ENCODE measurements at regions not wholly inside any gene's neighbourhood (a gene's known extent, or its start where the extent isn't known, plus 50 kb on each side); places are given as distances from the start of the nearest gene placed in this dataset.

DNA sequence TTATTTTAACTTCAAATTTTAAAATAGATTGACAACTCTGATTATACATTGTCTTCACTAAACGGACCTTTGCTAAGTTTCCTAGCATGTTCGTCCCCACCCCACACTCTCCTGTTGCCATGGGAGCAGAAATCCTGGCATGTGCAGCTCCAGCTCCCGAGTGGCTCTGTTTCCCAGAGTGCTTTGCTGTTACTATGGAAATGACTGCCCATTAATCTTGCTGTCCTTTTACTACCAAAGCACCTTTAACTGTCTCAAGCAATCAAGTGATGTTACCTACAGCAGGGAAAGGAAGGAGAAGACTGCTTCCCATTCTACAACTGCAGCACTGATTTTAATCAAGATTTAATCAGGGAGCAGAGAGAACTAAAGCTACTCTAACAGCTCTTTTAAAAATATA lies 212.0 kb upstream of the KIF2A start:
- TF ChIP-seq TAF1 (IDR thresholded peaks at IDR 0.05; ENCODE audit: borderline replicate concordance, insufficient read depth, low read length) (no peak), POLR2AphosphoS5 (IDR thresholded peaks at IDR 0.05; ENCODE audit: low read depth, low read length) (no peak)
- TF ChIP-seq, protein P1, sequence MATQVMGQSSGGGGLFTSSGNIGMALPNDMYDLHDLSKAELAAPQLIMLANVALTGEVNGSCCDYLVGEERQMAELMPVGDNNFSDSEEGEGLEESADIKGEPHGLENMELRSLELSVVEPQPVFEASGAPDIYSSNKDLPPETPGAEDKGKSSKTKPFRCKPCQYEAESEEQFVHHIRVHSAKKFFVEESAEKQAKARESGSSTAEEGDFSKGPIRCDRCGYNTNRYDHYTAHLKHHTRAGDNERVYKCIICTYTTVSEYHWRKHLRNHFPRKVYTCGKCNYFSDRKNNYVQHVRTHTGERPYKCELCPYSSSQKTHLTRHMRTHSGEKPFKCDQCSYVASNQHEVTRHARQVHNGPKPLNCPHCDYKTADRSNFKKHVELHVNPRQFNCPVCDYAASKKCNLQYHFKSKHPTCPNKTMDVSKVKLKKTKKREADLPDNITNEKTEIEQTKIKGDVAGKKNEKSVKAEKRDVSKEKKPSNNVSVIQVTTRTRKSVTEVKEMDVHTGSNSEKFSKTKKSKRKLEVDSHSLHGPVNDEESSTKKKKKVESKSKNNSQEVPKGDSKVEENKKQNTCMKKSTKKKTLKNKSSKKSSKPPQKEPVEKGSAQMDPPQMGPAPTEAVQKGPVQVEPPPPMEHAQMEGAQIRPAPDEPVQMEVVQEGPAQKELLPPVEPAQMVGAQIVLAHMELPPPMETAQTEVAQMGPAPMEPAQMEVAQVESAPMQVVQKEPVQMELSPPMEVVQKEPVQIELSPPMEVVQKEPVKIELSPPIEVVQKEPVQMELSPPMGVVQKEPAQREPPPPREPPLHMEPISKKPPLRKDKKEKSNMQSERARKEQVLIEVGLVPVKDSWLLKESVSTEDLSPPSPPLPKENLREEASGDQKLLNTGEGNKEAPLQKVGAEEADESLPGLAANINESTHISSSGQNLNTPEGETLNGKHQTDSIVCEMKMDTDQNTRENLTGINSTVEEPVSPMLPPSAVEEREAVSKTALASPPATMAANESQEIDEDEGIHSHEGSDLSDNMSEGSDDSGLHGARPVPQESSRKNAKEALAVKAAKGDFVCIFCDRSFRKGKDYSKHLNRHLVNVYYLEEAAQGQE (IDR thresholded peaks at IDR 0.05; ENCODE audit: insufficient read depth in 1 of 2, low read depth in 2 of 2, low read length in 2 of 2), result no peak

Measured in PFSK-1 (cell line).